ENCODE measurements at regions not wholly inside any gene's neighbourhood (a gene's known extent, or its start where the extent isn't known, plus 50 kb on each side); places are given as distances from the start of the nearest gene placed in this dataset.
A peak's percentile ranks its signal among the peaks of the same experiment; 100 is the strongest.

DNA sequence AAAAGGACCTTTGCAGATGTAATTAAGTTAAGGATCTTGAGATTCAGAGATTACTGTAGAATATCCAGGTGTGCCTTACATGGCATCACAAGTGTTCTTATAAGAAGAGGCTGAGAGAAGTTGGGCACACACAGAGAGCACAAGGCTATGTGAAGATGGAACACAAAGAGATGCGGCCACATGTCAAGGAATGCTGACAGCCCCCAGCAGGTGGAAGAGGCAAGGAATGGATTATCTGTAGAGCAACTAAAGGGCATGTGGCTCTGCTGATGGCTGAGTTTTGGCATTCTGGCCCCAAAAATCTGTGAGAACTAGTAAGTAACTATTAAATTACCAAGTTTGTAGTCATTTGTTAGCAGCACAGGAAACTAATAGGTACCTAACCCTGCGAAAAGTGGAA, 640.7 kb upstream of the PCDH15 start:
- Histone ChIP-seq H3K9me3 (ENCODE audit: control insufficient read depth in 2 of 3, insufficient read depth in 1 of 3, low read length in 3 of 3) (no peaks in the 10 kb centered on the region), H3K36me3 (ENCODE audit: control insufficient read depth in 2 of 3, insufficient read depth in 3 of 3, low read length in 3 of 3) (no peaks in the 10 kb centered on the region), H3K9ac (ENCODE audit: low read length in 3 of 3) (no peak overlapping the region), H3K4me3 (ENCODE audit: low read length in 3 of 3) (no peak overlapping the region), H3K27ac (ENCODE audit: low read depth in 2 of 2, low read length in 2 of 2) (no peak overlapping the region), H3K4me1 (ENCODE audit: control insufficient read depth in 2 of 3, insufficient read depth in 2 of 3, low read depth in 1 of 3, low read length in 3 of 3) (no peaks in the 10 kb centered on the region), H3K27me3 (ENCODE audit: control insufficient read depth, insufficient read depth, low read length) (no peaks in the 10 kb centered on the region)
- TF ChIP-seq, protein P1, sequence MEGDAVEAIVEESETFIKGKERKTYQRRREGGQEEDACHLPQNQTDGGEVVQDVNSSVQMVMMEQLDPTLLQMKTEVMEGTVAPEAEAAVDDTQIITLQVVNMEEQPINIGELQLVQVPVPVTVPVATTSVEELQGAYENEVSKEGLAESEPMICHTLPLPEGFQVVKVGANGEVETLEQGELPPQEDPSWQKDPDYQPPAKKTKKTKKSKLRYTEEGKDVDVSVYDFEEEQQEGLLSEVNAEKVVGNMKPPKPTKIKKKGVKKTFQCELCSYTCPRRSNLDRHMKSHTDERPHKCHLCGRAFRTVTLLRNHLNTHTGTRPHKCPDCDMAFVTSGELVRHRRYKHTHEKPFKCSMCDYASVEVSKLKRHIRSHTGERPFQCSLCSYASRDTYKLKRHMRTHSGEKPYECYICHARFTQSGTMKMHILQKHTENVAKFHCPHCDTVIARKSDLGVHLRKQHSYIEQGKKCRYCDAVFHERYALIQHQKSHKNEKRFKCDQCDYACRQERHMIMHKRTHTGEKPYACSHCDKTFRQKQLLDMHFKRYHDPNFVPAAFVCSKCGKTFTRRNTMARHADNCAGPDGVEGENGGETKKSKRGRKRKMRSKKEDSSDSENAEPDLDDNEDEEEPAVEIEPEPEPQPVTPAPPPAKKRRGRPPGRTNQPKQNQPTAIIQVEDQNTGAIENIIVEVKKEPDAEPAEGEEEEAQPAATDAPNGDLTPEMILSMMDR (IDR thresholded peaks at IDR 0.05; ENCODE audit: borderline replicate concordance, extremely low read depth, insufficient read depth): no peak
- no peak for DNase-seq
- intact Hi-C loops (cut with DNase I): no loop called here
- no peak for FAIRE-seq

DNA sequence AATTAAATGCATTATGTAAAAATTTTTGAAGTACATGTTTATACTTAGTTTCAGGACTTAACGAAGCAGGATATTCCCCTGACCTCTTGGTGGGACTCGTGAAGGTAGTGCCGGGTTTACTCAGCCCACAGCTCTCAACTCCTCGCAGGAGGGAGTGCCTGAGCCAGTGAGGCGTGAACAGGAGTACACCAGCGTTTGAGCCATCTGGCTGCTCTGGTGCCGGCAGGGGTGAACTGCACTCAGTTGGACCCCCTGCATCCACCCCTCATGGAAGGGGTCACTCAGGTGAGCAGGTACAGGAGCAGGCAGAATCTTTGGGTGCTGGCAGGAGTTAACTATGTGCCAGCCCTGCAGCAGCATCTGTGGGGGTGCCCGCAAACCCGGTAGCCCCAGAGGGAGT, 625.1 kb upstream of the PCDH15 start:
- Histone ChIP-seq H3K9me3 (ENCODE audit: control insufficient read depth in 2 of 3, insufficient read depth in 1 of 3, low read length in 3 of 3) (no peaks in the 10 kb centered on the region), H3K36me3 (ENCODE audit: control insufficient read depth in 2 of 3, insufficient read depth in 3 of 3, low read length in 3 of 3) (no peaks in the 10 kb centered on the region), H3K4me1 (ENCODE audit: control insufficient read depth in 2 of 3, insufficient read depth in 2 of 3, low read depth in 1 of 3, low read length in 3 of 3) (no peaks in the 10 kb centered on the region), H3K27me3 (ENCODE audit: control insufficient read depth, insufficient read depth, low read length) (no peaks in the 10 kb centered on the region), H3K27ac (ENCODE audit: low read depth in 2 of 2, low read length in 2 of 2) (no peak overlapping the region), H3K9ac (ENCODE audit: low read length in 3 of 3) (no peak overlapping the region), H3K4me3 (ENCODE audit: low read length in 3 of 3) (no peak overlapping the region)
- DNase-seq (peak in 2 of 5 donors; percentile 13 to 29), FAIRE-seq (no peak)
- TF ChIP-seq, protein P1 (IDR thresholded peaks at IDR 0.05; ENCODE audit: borderline replicate concordance, extremely low read depth, insufficient read depth): no peak
- intact Hi-C loops (cut with DNase I): no loop called here

DNA sequence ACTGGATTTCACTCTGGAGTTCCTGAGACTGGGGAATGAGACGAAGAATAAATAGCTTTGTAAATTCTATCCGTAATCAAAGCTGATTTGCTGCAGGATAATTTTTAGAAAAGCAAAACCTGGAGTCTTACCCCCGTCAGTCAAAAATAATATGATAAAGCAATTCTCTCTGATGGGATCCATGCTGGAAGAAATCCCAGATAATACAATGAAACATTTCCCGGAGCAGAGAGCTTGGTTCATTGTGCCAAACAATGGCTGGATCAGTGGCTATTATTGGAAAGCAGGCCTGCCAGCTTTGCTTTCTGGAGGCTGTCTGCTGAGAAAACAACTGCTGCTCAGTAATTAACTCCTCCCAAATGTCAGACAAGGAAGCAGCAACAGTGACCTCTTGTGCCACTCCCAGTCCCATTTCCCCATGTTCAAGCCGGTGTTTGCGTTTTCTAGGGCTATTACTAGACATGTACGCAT, 609.4 kb upstream of the PCDH15 start:
- DNase-seq (peak in 4 of 5 donors; percentile 16 to 55 (median 42)), FAIRE-seq (no peak)
- TF ChIP-seq, protein P1 (IDR thresholded peaks at IDR 0.05; ENCODE audit: borderline replicate concordance, extremely low read depth, insufficient read depth): no peak
- Histone ChIP-seq H3K4me3 (ENCODE audit: low read length in 3 of 3) (no peak overlapping the region), H3K27ac (ENCODE audit: low read depth in 2 of 2, low read length in 2 of 2) (no peak overlapping the region), H3K9ac (ENCODE audit: low read length in 3 of 3) (no peak overlapping the region), H3K4me1 (ENCODE audit: control insufficient read depth in 2 of 3, insufficient read depth in 2 of 3, low read depth in 1 of 3, low read length in 3 of 3) (no peaks in the 10 kb centered on the region), H3K9me3 (ENCODE audit: control insufficient read depth in 2 of 3, insufficient read depth in 1 of 3, low read length in 3 of 3) (no peaks in the 10 kb centered on the region), H3K27me3 (ENCODE audit: control insufficient read depth, insufficient read depth, low read length) (no peaks in the 10 kb centered on the region), H3K36me3 (ENCODE audit: control insufficient read depth in 2 of 3, insufficient read depth in 3 of 3, low read length in 3 of 3) (no peaks in the 10 kb centered on the region)
- intact Hi-C loops (cut with DNase I): no loop called here

DNA sequence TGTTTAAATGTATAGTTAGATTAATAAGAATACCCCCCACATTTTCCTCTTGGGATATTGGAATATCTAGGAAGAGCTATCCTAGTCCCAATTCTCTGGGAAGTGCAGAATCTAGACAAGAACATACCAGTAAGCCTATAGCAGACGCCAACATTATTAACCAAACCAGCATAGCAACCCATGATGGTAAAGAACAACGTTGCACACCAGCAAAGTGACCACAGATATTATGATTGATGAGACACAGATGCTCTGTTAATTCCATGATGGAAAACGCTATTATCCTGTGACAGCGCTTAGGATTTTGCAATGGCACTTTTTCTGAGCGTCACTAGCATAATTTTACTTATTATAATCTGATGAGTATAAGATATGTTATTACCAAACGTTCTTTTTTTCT, 603.1 kb upstream of the PCDH15 start:
- intact Hi-C loops (cut with DNase I): no loop called here
- Histone ChIP-seq H3K9me3 (ENCODE audit: control insufficient read depth in 2 of 3, insufficient read depth in 1 of 3, low read length in 3 of 3) (no peaks in the 10 kb centered on the region), H3K4me1 (ENCODE audit: control insufficient read depth in 2 of 3, insufficient read depth in 2 of 3, low read depth in 1 of 3, low read length in 3 of 3) (no peaks in the 10 kb centered on the region), H3K4me3 (ENCODE audit: low read length in 3 of 3) (no peak overlapping the region), H3K36me3 (ENCODE audit: control insufficient read depth in 2 of 3, insufficient read depth in 3 of 3, low read length in 3 of 3) (no peaks in the 10 kb centered on the region), H3K9ac (ENCODE audit: low read length in 3 of 3) (no peak overlapping the region), H3K27ac (ENCODE audit: low read depth in 2 of 2, low read length in 2 of 2) (no peak overlapping the region), H3K27me3 (ENCODE audit: control insufficient read depth, insufficient read depth, low read length) (no peaks in the 10 kb centered on the region)
- no peak for DNase-seq
- TF ChIP-seq, protein P1 (IDR thresholded peaks at IDR 0.05; ENCODE audit: borderline replicate concordance, extremely low read depth, insufficient read depth): no peak
- no peak for FAIRE-seq

All from kidney (tissue), 13 donors.